ENCODE measurements at regions not wholly inside any gene's neighbourhood (a gene's known extent, or its start where the extent isn't known, plus 50 kb on each side); places are given as distances from the start of the nearest gene placed in this dataset.

- DNase-seq (ENCODE audit: low read depth): no peak
These were observed 75.2 kb downstream of the RHCG start for GRCh38 chr15:89421219-89421618.

DNA sequence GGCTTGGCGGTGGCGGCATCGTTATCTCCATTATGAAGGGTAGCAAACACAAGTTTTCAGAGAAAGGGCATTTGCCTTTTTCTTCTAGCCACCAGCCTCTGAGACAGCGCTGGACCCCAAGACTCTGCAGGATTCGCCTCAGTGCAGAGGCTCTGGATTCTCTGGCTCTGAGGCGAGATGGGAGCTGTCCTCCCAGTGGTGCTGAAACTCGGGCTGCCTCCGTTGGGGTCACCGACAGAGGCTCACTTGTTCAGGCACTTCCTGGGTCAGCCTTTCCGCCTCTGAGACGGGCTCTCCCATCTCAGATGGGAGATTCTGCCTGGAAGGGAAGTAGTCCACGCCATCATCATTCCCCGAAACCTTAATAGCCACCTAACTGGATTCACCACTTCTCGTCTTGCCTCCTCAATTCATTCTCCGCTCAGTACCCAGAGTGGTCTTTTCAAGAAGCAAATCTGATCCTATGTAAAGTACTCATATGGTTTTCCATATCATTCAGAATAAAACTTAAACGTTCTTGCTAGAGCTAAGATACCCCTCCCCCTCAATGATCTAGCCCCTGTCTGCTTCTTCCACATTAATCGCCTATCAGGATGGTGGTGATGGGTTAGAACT is 76.9 kb downstream of the RHCG start:
- no peak for DNase-seq (ENCODE audit: low read depth)

DNA sequence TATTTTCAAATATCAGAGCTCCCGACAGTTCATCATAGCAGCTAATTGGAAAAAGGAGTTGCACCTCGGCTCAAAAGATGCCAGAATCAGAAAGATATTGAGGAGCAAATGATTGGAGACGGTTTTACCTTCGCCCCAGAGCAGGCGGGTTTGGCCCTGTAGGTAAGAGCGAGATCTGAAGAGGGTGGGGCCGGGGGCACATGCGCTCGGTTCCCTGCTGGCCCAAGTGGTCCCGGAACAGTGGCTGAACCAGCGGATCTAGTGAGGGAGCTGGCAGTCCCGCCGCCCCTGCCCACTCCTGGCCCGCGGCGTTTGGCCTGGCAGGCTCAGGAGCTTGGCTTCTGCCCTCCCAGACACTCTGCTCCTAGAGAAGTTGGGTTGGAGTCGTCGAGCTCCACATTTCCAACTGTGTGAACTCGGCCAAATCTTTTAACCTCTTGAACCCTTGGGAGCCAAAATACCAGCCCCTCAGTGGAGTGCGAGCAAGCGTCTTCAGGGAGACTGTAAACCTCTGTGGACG is 79.1 kb downstream of the RHCG start:
- no peak for DNase-seq (ENCODE audit: low read depth)

- DNase-seq (ENCODE audit: low read depth): peak; percentile 32
These were observed 79.8 kb downstream of the RHCG start for GRCh38 chr15:89416339-89417183.

DNA sequence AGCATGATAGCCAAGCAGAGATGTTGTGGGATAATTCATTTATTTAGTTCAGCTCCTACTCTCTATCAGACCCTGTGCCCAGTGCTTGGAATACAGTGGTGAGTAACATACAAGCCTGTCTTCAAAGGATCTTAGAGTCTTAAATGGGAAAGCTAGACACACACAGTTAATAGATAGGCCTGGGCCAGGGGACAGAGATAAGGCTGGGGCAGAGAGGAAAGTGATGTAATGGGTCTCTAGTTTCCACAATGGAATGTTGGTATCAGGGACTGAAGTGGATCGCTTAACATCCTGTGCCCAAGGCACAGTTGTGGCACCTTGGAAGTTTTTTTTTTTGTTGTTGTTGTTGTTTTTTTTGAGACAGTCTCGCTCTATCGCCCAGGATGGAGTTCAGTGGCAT is 79.9 kb upstream of the POLG start:
- DNase-seq (ENCODE audit: low read depth): no peak

DNA sequence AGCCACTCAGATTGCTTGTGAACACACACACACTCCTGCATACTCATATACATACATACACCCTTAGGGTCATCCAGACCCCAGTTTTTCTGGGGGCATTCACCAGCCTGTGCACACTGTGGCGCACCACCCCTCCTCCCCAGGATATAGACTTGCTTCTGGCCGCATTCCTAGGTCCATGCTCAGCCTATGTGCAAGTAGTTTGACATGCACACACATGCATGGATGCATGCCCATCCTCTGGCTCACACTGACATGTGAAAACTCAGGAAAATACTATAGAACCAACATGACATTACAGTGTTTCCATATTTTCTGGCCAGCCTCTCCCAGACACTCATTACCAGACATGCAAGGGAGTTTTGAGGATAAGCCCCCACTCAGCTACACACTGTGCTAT is 79.3 kb upstream of the POLG start:
- DNase-seq (ENCODE audit: low read depth): no peak

GRCh38 chr15:89412905-89413411 is 78.3 kb upstream of the POLG start:
- DNase-seq (ENCODE audit: low read depth): no peak

DNA sequence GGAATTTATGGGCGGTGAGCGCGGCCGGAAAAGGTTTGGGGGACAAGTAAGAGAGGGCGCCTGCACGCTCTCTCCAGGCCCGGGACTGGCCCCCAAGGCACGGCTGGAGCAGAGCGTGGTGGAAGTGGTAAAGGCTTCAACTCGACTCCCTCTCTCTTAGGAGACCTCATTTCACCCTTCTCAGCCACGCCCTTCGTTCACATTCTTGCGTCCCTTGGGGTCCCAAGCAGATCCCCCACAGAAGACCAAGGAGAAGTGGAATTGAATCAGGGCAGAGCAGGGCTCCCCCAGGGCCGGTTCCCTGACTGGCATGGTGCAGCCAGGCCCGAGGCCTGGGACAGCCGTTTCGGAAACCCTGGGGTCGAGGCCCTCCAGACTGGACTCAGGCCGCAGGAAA is 75.4 kb upstream of the POLG start:
- DNase-seq (ENCODE audit: low read depth): no peak

GRCh38 chr15:89409184-89410038 is 74.8 kb upstream of the POLG start:
- DNase-seq (ENCODE audit: low read depth): no peak

DNA sequence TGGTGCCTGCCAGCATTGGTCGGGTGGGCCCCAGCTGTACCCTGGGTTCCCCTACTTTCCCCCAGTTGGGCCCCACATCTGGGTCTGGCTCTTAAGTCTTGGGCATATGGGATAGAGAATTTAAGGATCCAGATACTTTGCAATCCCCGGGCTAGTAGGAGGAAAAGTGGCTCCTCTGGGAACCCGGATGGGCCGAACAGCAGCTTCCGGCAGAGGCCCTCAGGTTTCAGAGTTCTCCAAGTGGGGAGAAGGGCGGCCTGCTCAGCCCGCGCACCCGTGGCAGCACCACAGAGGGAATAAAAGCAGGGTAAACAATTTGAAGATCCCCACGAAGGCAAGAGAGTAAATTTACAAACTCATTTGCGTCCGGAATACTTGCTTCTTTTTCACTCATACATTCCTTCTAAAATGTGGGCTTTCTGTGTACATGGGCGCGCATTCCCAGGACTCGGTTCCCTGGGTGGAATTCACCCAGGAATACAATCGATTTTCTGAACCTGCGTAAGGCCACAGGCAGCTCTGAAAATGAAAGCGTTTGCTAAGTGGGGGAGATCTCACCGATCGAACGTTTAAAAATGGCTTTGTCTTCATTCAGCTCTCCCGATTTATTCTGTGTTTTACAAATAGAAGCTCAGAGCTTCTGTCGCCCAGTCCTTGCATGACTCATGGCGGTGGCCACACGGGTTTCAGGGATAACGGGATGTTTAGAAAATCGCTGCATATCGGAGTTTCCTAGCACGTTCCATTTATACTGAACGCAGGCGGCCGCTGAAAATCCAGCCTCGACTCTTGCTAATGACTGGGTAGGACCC is 74.0 kb upstream of the POLG start:
- DNase-seq (ENCODE audit: low read depth): no peak

DNA sequence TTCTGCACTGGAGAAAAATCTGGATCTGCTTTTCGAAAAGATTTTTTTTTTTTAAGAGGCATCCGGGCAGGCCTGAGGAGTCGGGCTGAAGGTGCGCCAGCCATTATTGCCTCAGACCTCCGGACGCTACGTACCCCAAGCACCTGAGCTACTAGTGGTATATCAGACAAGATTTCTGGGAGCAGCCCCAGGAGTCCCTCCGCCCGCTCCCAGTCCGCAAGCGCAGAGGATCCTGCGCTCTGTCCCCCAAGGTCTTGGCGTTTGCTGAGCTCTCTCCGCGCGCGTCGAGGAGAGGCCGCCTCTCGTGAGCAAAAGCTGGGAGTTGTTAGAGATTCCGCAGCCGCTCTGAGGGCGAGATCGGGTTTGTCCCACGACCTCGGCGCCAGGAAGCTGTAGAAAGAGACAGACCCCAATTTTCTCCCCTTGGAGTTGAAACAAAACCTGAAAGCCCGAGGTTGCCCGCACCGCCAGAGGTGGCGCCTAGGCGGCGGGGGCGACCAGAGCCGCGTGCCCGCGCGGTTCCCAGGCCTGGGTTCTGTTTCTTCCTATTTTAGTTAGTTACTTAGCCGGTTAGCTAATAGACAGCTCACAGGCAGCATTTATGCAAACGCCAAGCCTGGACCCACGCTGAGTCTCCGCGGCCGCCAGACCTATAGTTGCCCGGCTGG is 72.5 kb upstream of the POLG start:
- DNase-seq (ENCODE audit: low read depth): no peak

GRCh38 chr15:89406218-89406939 is 71.8 kb upstream of the POLG start:
- DNase-seq (ENCODE audit: low read depth): no peak

GRCh38 chr15:89405494-89405893 is 70.9 kb upstream of the POLG start:
- DNase-seq (ENCODE audit: low read depth): no peak

- DNase-seq (ENCODE audit: low read depth): no peak
These were observed 69.4 kb upstream of the POLG start for GRCh38 chr15:89404023-89404422.

DNA sequence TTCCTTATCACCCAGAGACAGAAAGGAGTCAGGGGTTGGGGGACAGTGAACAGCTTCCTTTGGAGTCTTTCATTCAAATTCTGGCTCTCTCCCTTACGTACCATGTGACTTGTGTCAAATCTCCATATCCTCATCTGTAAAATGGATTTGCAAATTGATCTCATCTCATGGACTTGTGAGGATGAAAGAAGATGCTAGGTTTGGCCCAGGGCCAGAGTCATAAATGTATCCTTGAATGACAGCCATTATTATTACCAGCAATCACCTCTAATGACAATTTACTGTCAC is 67.8 kb upstream of the POLG start:
- no peak for DNase-seq (ENCODE audit: low read depth)

DNA sequence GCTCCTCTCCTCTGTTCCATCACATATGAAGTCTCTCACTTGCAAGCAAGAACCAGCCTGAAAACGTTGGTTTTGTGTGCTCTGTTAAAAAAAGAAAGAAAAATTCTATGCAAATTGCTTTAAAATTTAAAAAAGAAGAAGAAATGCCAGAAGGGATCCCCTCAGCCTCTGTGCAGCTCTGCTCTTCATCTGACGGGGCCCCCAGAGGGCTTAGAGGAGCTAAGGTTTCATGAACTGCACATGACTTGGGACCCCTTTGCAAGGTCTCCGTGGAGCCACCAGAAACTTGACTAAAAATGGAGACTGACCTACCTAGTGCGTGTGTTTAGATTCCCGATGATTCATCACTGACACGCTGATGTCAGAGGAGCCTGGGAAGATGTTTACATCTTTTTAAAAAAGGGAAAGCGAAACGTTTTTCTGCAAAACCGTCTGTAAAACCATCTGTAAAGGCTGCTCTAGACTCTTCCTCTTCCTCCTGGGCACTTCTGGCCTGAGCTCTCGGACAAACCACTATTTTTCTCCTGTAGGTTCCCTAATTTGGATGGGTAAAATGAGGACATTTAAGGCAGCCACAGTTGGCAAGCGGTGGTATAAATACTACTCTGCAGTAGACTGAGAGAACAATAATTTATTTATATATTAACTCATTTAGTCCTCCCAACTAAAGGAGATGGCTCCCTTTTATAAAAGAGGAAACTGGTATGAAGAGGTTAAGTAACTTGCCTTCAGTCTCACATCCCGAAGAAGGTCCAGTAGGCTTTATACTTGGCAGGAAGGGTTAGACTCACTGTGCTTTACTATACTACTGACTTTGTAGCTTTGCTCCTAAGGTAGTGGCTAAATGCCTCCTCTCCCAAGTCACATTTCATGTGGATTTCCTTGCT is 67.2 kb upstream of the POLG start:
- DNase-seq (ENCODE audit: low read depth): no peak

- DNase-seq (ENCODE audit: low read depth): no peak
These were observed 66.3 kb upstream of the POLG start for GRCh38 chr15:89400782-89401545.

DNA sequence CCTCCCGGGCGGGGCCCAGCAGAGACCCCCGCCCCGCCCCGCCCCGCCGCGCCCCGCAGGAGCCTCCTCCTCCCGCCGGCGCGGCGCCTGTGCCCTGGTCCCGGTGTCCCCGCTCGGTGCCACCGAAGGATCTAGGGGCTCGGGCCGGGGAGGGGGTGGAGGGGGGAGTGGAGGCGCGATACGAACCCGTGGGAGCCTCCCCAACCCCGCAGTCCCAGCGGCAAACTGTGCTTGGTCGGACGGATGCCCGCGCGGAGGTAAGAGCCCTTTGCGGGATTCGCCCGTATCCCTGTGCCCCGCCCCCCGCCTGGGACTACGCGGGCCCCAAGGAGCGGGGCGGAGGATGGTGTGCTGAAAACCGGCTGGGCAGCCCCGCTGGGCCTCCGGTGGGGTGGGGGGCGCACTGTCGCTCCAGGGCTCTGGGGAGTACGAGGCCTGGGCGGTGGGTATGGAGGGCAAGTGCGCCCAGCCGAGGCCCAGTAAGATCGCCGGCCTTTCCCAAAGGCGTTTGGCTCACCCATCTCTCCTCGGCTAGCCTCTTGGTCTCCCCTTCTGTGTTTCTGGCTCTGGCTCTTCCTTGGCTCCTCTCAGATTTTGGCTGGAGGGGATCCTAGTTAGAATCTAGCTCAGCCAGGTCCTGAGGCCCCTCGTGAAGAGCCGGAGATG is 65.6 kb upstream of the POLG start:
- no peak for DNase-seq (ENCODE audit: low read depth)
